HepG2 (cell line): ENCODE measurements at regions not wholly inside any gene's neighbourhood (a gene's known extent, or its start where the extent isn't known, plus 50 kb on each side); places are given as distances from the start of the nearest gene placed in this dataset.

Source experiments
- ATAC-seq: fragments of 200-7000 bp; cut with Tn5 transposase; 3 replicates; pipeline ENCODE4 v1.9.1; 2020; ENCODE audit warnings: mild to moderate bottlenecking, moderate library complexity
- BruUV-seq: library from RNA; stranded (reverse); fragments of 400-500 nt; replicated peaks from 2 replicates; lab custom pipeline; 2021; lab: Mats Ljungman, UMichigan
- CTCF ChIA-PET: fragments of 300-600 bp; formaldehyde crosslinking; extraction: SDS; loops from one replicate; lab custom pipeline; 2021; ENCODE audit warnings: low total read pairs, inconsistent platforms, low intra/inter-chr PET ratio; lab: Yijun Ruan, JAX
- POLR2A ChIA-PET: fragments of 350-600 bp; sonication (Branson Sonifier 250); formaldehyde crosslinking; loops from one replicate; lab custom pipeline; 2020; ENCODE audit warnings: antibody characterized with exemption, inconsistent platforms; lab: Yijun Ruan, JAX
- DNase-seq: peaks from one replicate; pipeline ENCODE4 v3.0.0-alpha.2; 2015; ENCODE audit warnings: low spot score
- FAIRE-seq: peaks from 3 replicates; lab custom pipeline; 2011; peaks lifted over from hg19 to GRCh38; lab: Jason Lieb, UNC
- H2AFZ ChIP-seq: one replicate; pipeline ENCODE4 v1.6.1; 2011; ENCODE audit warnings: low read length, inconsistent platforms
- H3K27ac ChIP-seq: fragments of 300-600 bp; 3 replicates; pipeline ENCODE4 v1.8.0; 2011; ENCODE audit warnings: mixed run types, mild to moderate bottlenecking, mixed read lengths, low read length, inconsistent platforms; ENCODE audit not compliant: insufficient read depth; ENCODE audit errors: extremely low read length
- H3K27me3 ChIP-seq, 2 experiments: fragments of 200-600 bp in 1 of 2; 2 replicates in 1 of 2; 3 replicates in 1 of 2; pipeline versions ENCODE4 v1.6.0 to v1.8.0; 2011; ENCODE audit warnings: low read length in 2 of 2, mild to moderate bottlenecking in 2 of 2, moderate library complexity in 2 of 2, inconsistent platforms in 1 of 2; ENCODE audit not compliant: insufficient read depth in 2 of 2, control insufficient read depth in 1 of 2
- H3K36me3 ChIP-seq, 2 experiments: fragments of 200-600 bp in 1 of 2; replicated peaks in 1 of 2; 2 replicates in 1 of 2; 3 replicates in 1 of 2; pipeline versions ENCODE4 v1.5.1 to v1.8.0; 2011; ENCODE audit warnings: low read length in 2 of 2, inconsistent platforms in 1 of 2; ENCODE audit not compliant: insufficient read depth in 2 of 2, control insufficient read depth in 1 of 2
- H3K4me1 ChIP-seq: 2 replicates; pipeline ENCODE4 v1.5.1; 2012; ENCODE audit warnings: low read length, inconsistent platforms; ENCODE audit not compliant: insufficient read depth
- H3K4me2 ChIP-seq: 2 replicates; pipeline ENCODE4 v1.6.0; 2011; ENCODE audit warnings: low read depth, low read length, inconsistent platforms
- H3K4me3 ChIP-seq, 3 experiments: fragments of 200-600 bp in 1 of 3; sonication (generic), shearing (Covaris generic) in 1 of 3; replicated peaks in 1 of 3; 2 replicates each; pipeline ENCODE4 v1.5.1; 2011 to 2016; ENCODE audit warnings: low read length in 3 of 3, inconsistent platforms in 2 of 3, low read depth in 2 of 3, mild to moderate bottlenecking in 2 of 3, control low read depth in 1 of 3, mixed read lengths in 1 of 3; ENCODE audit not compliant: insufficient read depth in 1 of 3
- H3K79me2 ChIP-seq: one replicate; pipeline ENCODE4 v1.6.1; 2011; ENCODE audit warnings: low read length, inconsistent platforms; ENCODE audit not compliant: insufficient read depth
- H3K9ac ChIP-seq: 2 replicates; pipeline ENCODE4 v1.6.0; 2011; ENCODE audit warnings: mild to moderate bottlenecking, low read depth, low read length, inconsistent platforms; ENCODE audit not compliant: insufficient read depth
- H3K9me3 ChIP-seq: 2 replicates; pipeline ENCODE4 v1.5.1; 2012; ENCODE audit warnings: mild to moderate bottlenecking, low read length
- H4K20me1 ChIP-seq: 2 replicates; pipeline ENCODE4 v1.6.0; 2011; ENCODE audit warnings: inconsistent platforms, mild to moderate bottlenecking, low read length, moderate library complexity; ENCODE audit not compliant: insufficient read depth
- CREB1 ChIP-seq, 2 experiments: fragments of 450-650 bp in 1 of 2; IDR thresholded peaks; 2 replicates each; pipeline ENCODE4 v1.6.1; 2016 to 2017; ENCODE audit warnings: control low read depth in 1 of 2, mild to moderate bottlenecking in 1 of 2, missing compliant biosample characterization in 1 of 2, missing genetic modification characterization in 1 of 2
- NFIB ChIP-seq: sonication (generic); formaldehyde crosslinking; IDR thresholded peaks from 2 replicates; pipeline ENCODE4 v1.9.0; 2021; ENCODE audit warnings: missing genetic modification reagents, mild to moderate bottlenecking, borderline replicate concordance
- NR2F2 ChIP-seq: IDR thresholded peaks from 2 replicates; pipeline ENCODE4 v1.6.1; 2012; ENCODE audit warnings: low read depth, inconsistent platforms, borderline replicate concordance
- ZC3H13 ChIP-seq: sonication (generic); formaldehyde crosslinking; IDR thresholded peaks from 2 replicates; pipeline ENCODE4 v1.8.1; 2023; ENCODE audit warnings: mild to moderate bottlenecking, missing genetic modification reagents, moderate library complexity
- ZNF282 ChIP-seq: fragments of 450-650 bp; IDR thresholded peaks from 2 replicates; pipeline ENCODE4 v1.6.1; 2018; ENCODE audit not compliant: partially characterized antibody
- ZNF512 ChIP-seq: sonication (generic); formaldehyde crosslinking; IDR thresholded peaks from 2 replicates; pipeline ENCODE4 v1.4.0; 2020; ENCODE audit warnings: mild to moderate bottlenecking, missing genetic modification reagents
- WGBS: methylation state at CpG from one replicate; pipeline ENCODE4 v1.1.6; 2017; ENCODE audit warnings: low lambda C conversion rate; 5-methylcytosine and 5-hydroxymethylcytosine counted together
- in situ Hi-C: cut with HindIII; loops from 2 replicates; pipeline ENCODE4 v1.10.0; 2017; ENCODE audit warnings: low pct_unique_long_range_greater_than_20kb; ENCODE audit not compliant: extremely low pct_ligation_motif_present
- intact Hi-C: fragments of 100-400 bp; cut with micrococcal nuclease; formaldehyde crosslinking; loops from one replicate; pipeline ENCODE4 v1.10.0; 2022; ENCODE audit not compliant: unreplicated experiment
- TF ChIP-seq, protein P1 (sequence below): sonication (generic); formaldehyde crosslinking; IDR thresholded peaks from 2 replicates; pipeline ENCODE4 v1.4.0; 2020; ENCODE audit warnings: missing genetic modification reagents

DNA sequence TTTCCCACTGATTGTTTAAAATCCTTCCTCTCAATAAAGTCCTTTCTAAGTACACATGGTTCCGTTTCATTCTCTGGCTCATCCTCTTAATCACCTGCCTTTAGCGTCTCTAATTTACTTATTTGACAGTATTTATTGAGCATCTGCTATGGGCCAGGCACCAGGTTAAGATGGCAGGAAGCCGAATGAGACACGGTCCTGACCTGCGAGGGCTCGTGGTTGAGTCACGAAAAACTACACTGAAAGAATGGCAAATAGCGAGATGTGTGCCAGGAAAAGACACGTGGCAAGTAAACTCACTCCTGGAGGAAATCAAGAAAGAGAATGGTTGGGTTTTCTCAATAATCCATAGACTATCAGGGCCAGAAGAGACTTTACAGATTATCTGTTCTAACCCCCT lies 60.9 kb downstream of the HES1 start (continued):
- TF ChIP-seq, protein P1, sequence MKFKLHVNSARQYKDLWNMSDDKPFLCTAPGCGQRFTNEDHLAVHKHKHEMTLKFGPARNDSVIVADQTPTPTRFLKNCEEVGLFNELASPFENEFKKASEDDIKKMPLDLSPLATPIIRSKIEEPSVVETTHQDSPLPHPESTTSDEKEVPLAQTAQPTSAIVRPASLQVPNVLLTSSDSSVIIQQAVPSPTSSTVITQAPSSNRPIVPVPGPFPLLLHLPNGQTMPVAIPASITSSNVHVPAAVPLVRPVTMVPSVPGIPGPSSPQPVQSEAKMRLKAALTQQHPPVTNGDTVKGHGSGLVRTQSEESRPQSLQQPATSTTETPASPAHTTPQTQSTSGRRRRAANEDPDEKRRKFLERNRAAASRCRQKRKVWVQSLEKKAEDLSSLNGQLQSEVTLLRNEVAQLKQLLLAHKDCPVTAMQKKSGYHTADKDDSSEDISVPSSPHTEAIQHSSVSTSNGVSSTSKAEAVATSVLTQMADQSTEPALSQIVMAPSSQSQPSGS (CRISPR knock-in tag): no peak
- TF ChIP-seq NR2F2: no peak
- TF ChIP-seq NFIB (CRISPR knock-in tag): no peak
- TF ChIP-seq ZNF282: no peak
- no peak for TF ChIP-seq ZC3H13 (CRISPR knock-in tag)
- TF ChIP-seq, all 625 proteins: peak for 0

- no peak overlapping the region for H3K4me3 ChIP-seq
- intact Hi-C loops (no loop called here), in situ Hi-C loops (no loop called here)
- TF ChIP-seq ZNF512 (CRISPR knock-in tag) (no peak), CREB1 (IDR thresholded peaks at IDR 0.05) (0 out of 2 replicates have a peak, but pooled peaks have one; percentile 6), CREB1 (CRISPR knock-in tag; IDR thresholded peaks at IDR 0.05) (no peak)
- no peaks in the 10 kb centered on the region for H4K20me1 ChIP-seq
- FAIRE-seq: no peak
- H3K36me3 ChIP-seq: no peaks in the 10 kb centered on the region
- H3K79me2 ChIP-seq: no peaks in the 10 kb centered on the region
- CTCF ChIA-PET: no interaction called here
- H3K27ac ChIP-seq: no peak overlapping the region
- no TSS peak for BruUV-seq
- H3K4me2 ChIP-seq: no peak overlapping the region
- no peak for ATAC-seq
- no peak overlapping the region for H2AFZ ChIP-seq
- POLR2A ChIA-PET: no interaction called here
- no peak for DNase-seq
- peaks cover 1 to 21% of the 10 kb centered on the region in 2 experiments; a peak in 3 of 5 replicates for H3K27me3 ChIP-seq
- H3K4me1 ChIP-seq: no peaks in the 10 kb centered on the region
- no peak overlapping the region for H3K9ac ChIP-seq
- 32% methylated on average over 7 of the region's 7 CpGs for WGBS
- H3K9me3 ChIP-seq: no peaks in the 10 kb centered on the region
Measured at GRCh38 chr3:194197396-194197960, 61.5 kb downstream of the HES1 start.
